ENCODE measurements at regions not wholly inside any gene's neighbourhood (a gene's known extent, or its start where the extent isn't known, plus 50 kb on each side); places are given as distances from the start of the nearest gene placed in this dataset.

GRCh38 chr6:53431704-53432103 is 83.0 kb upstream of the ELOVL5 start:
- Mint-ChIP-seq H3K4me1 (ENCODE audit: unreplicated experiment) (no peaks in the 10 kb centered on the region), H3K9me3 (no peaks in the 10 kb centered on the region), H3K27ac (no peak overlapping the region), H3K27me3 (no peaks in the 10 kb centered on the region), H3K4me3 (no peak overlapping the region), H3K36me3 (no peaks in the 10 kb centered on the region)
- no peak for DNase-seq (ENCODE audit: extremely low spot score, unreplicated experiment)
- no peak for TF ChIP-seq CTCF (conservative IDR thresholded peaks at IDR 0.05)

- no peak overlapping the region for H3K27ac Mint-ChIP-seq
- H3K4me1 Mint-ChIP-seq (ENCODE audit: unreplicated experiment): no peaks in the 10 kb centered on the region
- no peak for DNase-seq (ENCODE audit: extremely low spot score, unreplicated experiment)
- H3K27me3 Mint-ChIP-seq: no peaks in the 10 kb centered on the region
- H3K4me3 Mint-ChIP-seq: no peak overlapping the region
- no peak for TF ChIP-seq CTCF (conservative IDR thresholded peaks at IDR 0.05)
- H3K36me3 Mint-ChIP-seq: no peaks in the 10 kb centered on the region
- H3K9me3 Mint-ChIP-seq: no peaks in the 10 kb centered on the region
These were observed 80.7 kb upstream of the ELOVL5 start for GRCh38 chr6:53429401-53429800.

GRCh38 chr6:53428886-53429285 is 80.1 kb upstream of the ELOVL5 start:
- Mint-ChIP-seq H3K4me3 (no peak overlapping the region), H3K36me3 (no peaks in the 10 kb centered on the region)
- DNase-seq (ENCODE audit: extremely low spot score, unreplicated experiment): no peak

GRCh38 chr6:53426667-53427270 is 78.0 kb upstream of the ELOVL5 start:
- Mint-ChIP-seq H3K4me3 (no peak overlapping the region), H3K9me3 (no peaks in the 10 kb centered on the region), H3K27me3 (peaks cover 3% of the 10 kb centered on the region), H3K27ac (no peak overlapping the region), H3K36me3 (no peaks in the 10 kb centered on the region), H3K4me1 (ENCODE audit: unreplicated experiment) (no peaks in the 10 kb centered on the region)
- DNase-seq (ENCODE audit: extremely low spot score, unreplicated experiment): no peak
- no peak for TF ChIP-seq CTCF (conservative IDR thresholded peaks at IDR 0.05)

More at GRCh38 chr6:53428886-53429285, 80.1 kb upstream of the ELOVL5 start:
- Mint-ChIP-seq H3K4me1 (ENCODE audit: unreplicated experiment) (no peaks in the 10 kb centered on the region), H3K9me3 (no peaks in the 10 kb centered on the region), H3K27me3 (no peaks in the 10 kb centered on the region), H3K27ac (no peak overlapping the region)
- TF ChIP-seq CTCF (conservative IDR thresholded peaks at IDR 0.05): no peak

- Mint-ChIP-seq H3K4me1 (ENCODE audit: unreplicated experiment) (no peaks in the 10 kb centered on the region), H3K27ac (no peak overlapping the region), H3K4me3 (no peak overlapping the region), H3K9me3 (no peaks in the 10 kb centered on the region), H3K36me3 (no peaks in the 10 kb centered on the region), H3K27me3 (peaks cover 3% of the 10 kb centered on the region)
- DNase-seq (ENCODE audit: extremely low spot score, unreplicated experiment): no peak
- TF ChIP-seq CTCF (conservative IDR thresholded peaks at IDR 0.05): no peak
These were observed 77.4 kb upstream of the ELOVL5 start for GRCh38 chr6:53426117-53426516.

All from type B pancreatic cell (in vitro differentiated cells).